HepG2 (cell line): ENCODE measurements at regions not wholly inside any gene's neighbourhood (a gene's known extent, or its start where the extent isn't known, plus 50 kb on each side); places are given as distances from the start of the nearest gene placed in this dataset.

Experiments used
- CREB3 ChIP-seq: sonication (generic); formaldehyde crosslinking; IDR thresholded peaks from 2 replicates; pipeline ENCODE4 v1.5.0; 2020; ENCODE audit warnings: missing genetic modification reagents
- CREM ChIP-seq, 2 experiments: sonication (generic) in 1 of 2; formaldehyde crosslinking in 1 of 2; IDR thresholded peaks; 2 replicates each; pipeline versions ENCODE4 v1.4.0 to v1.6.1; 2016 to 2020; ENCODE audit warnings: antibody characterized with exemption in 1 of 2, mild to moderate bottlenecking in 1 of 2, missing genetic modification reagents in 1 of 2
- CTCF ChIP-seq: sonication (generic); formaldehyde crosslinking; IDR thresholded peaks from 2 replicates; pipeline ENCODE4 v1.5.0; 2020; ENCODE audit warnings: mild to moderate bottlenecking, missing genetic modification reagents, moderate library complexity
- KAT7 ChIP-seq: IDR thresholded peaks from 2 replicates; pipeline ENCODE4 v1.6.1; 2018; ENCODE audit warnings: borderline replicate concordance, missing compliant biosample characterization
- RFX5 ChIP-seq: IDR thresholded peaks from 2 replicates; pipeline ENCODE4 v1.6.1; 2011; ENCODE audit warnings: low read depth, low read length, improper control_type of control experiment
- SIN3B ChIP-seq: fragments of 150-350 bp; IDR thresholded peaks from 2 replicates; pipeline ENCODE4 v1.6.1; 2014; ENCODE audit warnings: low read length
- TEAD2 ChIP-seq: sonication (generic); formaldehyde crosslinking; IDR thresholded peaks from 2 replicates; pipeline ENCODE4 v1.9.0; 2021; ENCODE audit warnings: missing genetic modification reagents
- ZBTB37 ChIP-seq: sonication (generic); formaldehyde crosslinking; IDR thresholded peaks from 2 replicates; pipeline ENCODE4 v1.4.0; 2020; ENCODE audit warnings: mild to moderate bottlenecking, missing genetic modification reagents
- ZBTB49 ChIP-seq: sonication (generic); formaldehyde crosslinking; IDR thresholded peaks from 2 replicates; pipeline ENCODE4 v1.4.0; 2020; ENCODE audit warnings: missing genetic modification reagents, borderline replicate concordance
- ZFP36 ChIP-seq: fragments of 150-350 bp; IDR thresholded peaks from 2 replicates; pipeline ENCODE4 v1.6.1; 2018; ENCODE audit warnings: borderline replicate concordance, low read length, low read depth; ENCODE audit not compliant: partially characterized antibody
- ZFP37 ChIP-seq: sonication (generic); formaldehyde crosslinking; IDR thresholded peaks from 2 replicates; pipeline ENCODE4 v1.4.0; 2020; ENCODE audit warnings: missing genetic modification reagents, borderline replicate concordance
- ZFP41 ChIP-seq: sonication (generic); formaldehyde crosslinking; IDR thresholded peaks from 2 replicates; pipeline ENCODE4 v1.4.0; 2020; ENCODE audit warnings: mild to moderate bottlenecking, missing genetic modification reagents, borderline replicate concordance
- ZNF224 ChIP-seq: sonication (generic); formaldehyde crosslinking; IDR thresholded peaks from 2 replicates; pipeline ENCODE4 v1.5.0; 2020; ENCODE audit warnings: mild to moderate bottlenecking, missing genetic modification reagents
- ZNF274 ChIP-seq: sonication (generic); formaldehyde crosslinking; IDR thresholded peaks from 2 replicates; pipeline ENCODE4 v1.5.1; 2020; ENCODE audit warnings: mild to moderate bottlenecking, missing genetic modification reagents

GRCh38 chr22:27296091-27296675 lies 505.4 kb downstream of the MN1 start:
- no peak for TF ChIP-seq SIN3B
- no peak for TF ChIP-seq CTCF (CRISPR knock-in tag)
- no peak for TF ChIP-seq ZNF274
- no peak for TF ChIP-seq ZFP37 (CRISPR knock-in tag)
- no peak for TF ChIP-seq RFX5
- no peak for TF ChIP-seq CREB3 (CRISPR knock-in tag)
- TF ChIP-seq KAT7, result no peak
- no peak for TF ChIP-seq CREM (IDR thresholded peaks at IDR 0.05)
- TF ChIP-seq CREM (CRISPR knock-in tag; IDR thresholded peaks at IDR 0.05), result no peak
- no peak for TF ChIP-seq ZFP41 (CRISPR knock-in tag)
- TF ChIP-seq ZBTB37 (CRISPR knock-in tag), result no peak
- no peak for TF ChIP-seq ZNF224 (CRISPR knock-in tag)
- no peak for TF ChIP-seq TEAD2 (CRISPR knock-in tag)
- TF ChIP-seq ZFP36, result no peak
- no peak for TF ChIP-seq ZBTB49
